ENCODE measurements at regions not wholly inside any gene's neighbourhood (a gene's known extent, or its start where the extent isn't known, plus 50 kb on each side); places are given as distances from the start of the nearest gene placed in this dataset.

GRCh38 chr4:14650127-14650526, 352.2 kb upstream of the CPEB2 start (continued):
- no peak for TF ChIP-seq USF2 (IDR thresholded peaks at IDR 0.05; ENCODE audit: low read length)

Measured in H1 (cell line).